H9 (cell line): ENCODE measurements at regions not wholly inside any gene's neighbourhood (a gene's known extent, or its start where the extent isn't known, plus 50 kb on each side); places are given as distances from the start of the nearest gene placed in this dataset.

Experiments
- DNase-seq: peaks from one replicate; pipeline ENCODE4 v3.0.0-alpha.2; 2017
- H2AFZ ChIP-seq: one replicate; pipeline ENCODE4 v1.6.1; 2013; ENCODE audit warnings: mild to moderate bottlenecking, low read length, control low read depth, moderate library complexity
- H2AK5ac ChIP-seq: 2 replicates; pipeline ENCODE4 v1.6.1; 2013; ENCODE audit warnings: low read length, control low read depth, mixed read lengths; ENCODE audit not compliant: insufficient read length
- H2BK120ac ChIP-seq: one replicate; pipeline ENCODE4 v1.6.1; 2013; ENCODE audit warnings: low read depth, mild to moderate bottlenecking, low read length, control low read depth, inconsistent platforms; ENCODE audit not compliant: poor library complexity, severe bottlenecking
- H2BK12ac ChIP-seq: 2 replicates; pipeline ENCODE4 v1.6.1; 2013; ENCODE audit warnings: low read length, control low read depth, mixed read lengths, low read depth; ENCODE audit not compliant: insufficient read length
- H2BK15ac ChIP-seq: 2 replicates; pipeline ENCODE4 v1.6.1; 2013; ENCODE audit warnings: low read depth, low read length, control low read depth
- H2BK20ac ChIP-seq: one replicate; pipeline ENCODE4 v1.6.1; 2013; ENCODE audit warnings: low read depth, mild to moderate bottlenecking, low read length, control low read depth, inconsistent platforms; ENCODE audit not compliant: poor library complexity, severe bottlenecking
- H2BK5ac ChIP-seq: 2 replicates; pipeline ENCODE4 v1.6.1; 2013; ENCODE audit warnings: low read length, control low read depth, mixed read lengths; ENCODE audit not compliant: insufficient read length
- H3K14ac ChIP-seq: 2 replicates; pipeline ENCODE4 v1.6.1; 2013; ENCODE audit warnings: low read length, control low read depth; ENCODE audit not compliant: insufficient read depth
- H3K18ac ChIP-seq: 2 replicates; pipeline ENCODE4 v1.6.1; 2013; ENCODE audit warnings: low read depth, mild to moderate bottlenecking, mixed read lengths, low read length, control low read depth; ENCODE audit not compliant: insufficient read length
- H3K23ac ChIP-seq: 2 replicates; pipeline ENCODE4 v1.6.1; 2013; ENCODE audit warnings: low read length, control low read depth, mixed read lengths, low read depth; ENCODE audit not compliant: insufficient read length
- H3K23me2 ChIP-seq: 2 replicates; pipeline ENCODE4 v1.6.1; 2013; ENCODE audit warnings: low read depth, mild to moderate bottlenecking, mixed read lengths, low read length, control low read depth; ENCODE audit not compliant: insufficient read length, poor library complexity, severe bottlenecking
- H3K27ac ChIP-seq: 2 replicates; pipeline ENCODE4 v1.5.1; 2013; ENCODE audit warnings: low read length, control low read depth, mixed read lengths, low read depth; ENCODE audit not compliant: insufficient read length
- H3K27me3 ChIP-seq: 2 replicates; pipeline ENCODE4 v1.6.1; 2013; ENCODE audit warnings: low read length, control low read depth, inconsistent platforms; ENCODE audit not compliant: insufficient read depth
- H3K4ac ChIP-seq: 2 replicates; pipeline ENCODE4 v1.6.1; 2013; ENCODE audit warnings: low read depth, mild to moderate bottlenecking, control low read depth, inconsistent platforms, low read length, moderate library complexity
- H3K4me1 ChIP-seq: 2 replicates; pipeline ENCODE4 v1.6.1; 2013; ENCODE audit warnings: low read length, control low read depth, inconsistent platforms; ENCODE audit not compliant: insufficient read depth
- H3K4me2 ChIP-seq: 2 replicates; pipeline ENCODE4 v1.6.1; 2013; ENCODE audit warnings: low read length, control low read depth, mixed read lengths; ENCODE audit not compliant: insufficient read length, insufficient read depth
- H3K56ac ChIP-seq: 2 replicates; pipeline ENCODE4 v1.6.1; 2013; ENCODE audit warnings: low read depth, mild to moderate bottlenecking, mixed read lengths, low read length, control low read depth; ENCODE audit not compliant: insufficient read length
- H3K79me1 ChIP-seq: 2 replicates; pipeline ENCODE4 v1.6.1; 2013; ENCODE audit warnings: low read depth, mild to moderate bottlenecking, moderate library complexity, low read length, control low read depth, inconsistent platforms; ENCODE audit not compliant: insufficient read depth, poor library complexity, severe bottlenecking
- H3K79me2 ChIP-seq: 2 replicates; pipeline ENCODE4 v1.6.1; 2013; ENCODE audit warnings: low read length, control low read depth, inconsistent platforms; ENCODE audit not compliant: insufficient read depth
- H3K9ac ChIP-seq: 2 replicates; pipeline ENCODE4 v1.6.1; 2013; ENCODE audit warnings: low read length, control low read depth, mixed read lengths; ENCODE audit not compliant: insufficient read length; ENCODE audit errors: extremely low read depth
- H3K9me3 ChIP-seq: one replicate; pipeline ENCODE4 v1.6.1; 2013; ENCODE audit warnings: low read depth, low read length, inconsistent platforms; ENCODE audit not compliant: control insufficient read depth
- H3T11ph ChIP-seq: one replicate; pipeline ENCODE4 v1.6.1; 2013; ENCODE audit warnings: mild to moderate bottlenecking, low read length, control low read depth, inconsistent platforms
- H4K20me1 ChIP-seq: one replicate; pipeline ENCODE4 v1.6.1; 2013; ENCODE audit not compliant: control insufficient read depth, insufficient read length, insufficient read depth
- H4K5ac ChIP-seq: 2 replicates; pipeline ENCODE4 v1.6.1; 2013; ENCODE audit warnings: low read depth, mild to moderate bottlenecking, mixed read lengths, low read length, control low read depth; ENCODE audit not compliant: insufficient read length
- H4K8ac ChIP-seq: replicated peaks from 2 replicates; pipeline ENCODE4 v1.6.1; 2013; ENCODE audit warnings: low read length, control low read depth, mixed read lengths, low read depth; ENCODE audit not compliant: insufficient read length
- H4K91ac ChIP-seq: 2 replicates; pipeline ENCODE4 v1.6.1; 2013; ENCODE audit warnings: low read depth, mild to moderate bottlenecking, moderate library complexity, mixed read lengths, low read length, control low read depth; ENCODE audit not compliant: insufficient read length
- H3K27ac Mint-ChIP-seq, 3 experiments: 2 replicates in 2 of 3; 3 replicates in 1 of 3; pipeline ENCODE4 v1.8.0; 2020 to 2021; ENCODE audit warnings: mixed read lengths in 3 of 3, mild to moderate bottlenecking in 1 of 3, moderate library complexity in 1 of 3
- H3K27me3 Mint-ChIP-seq: 2 replicates; pipeline ENCODE4 v1.8.0; 2021; ENCODE audit warnings: low read depth, mild to moderate bottlenecking, moderate library complexity, mixed read lengths
- H3K36me3 Mint-ChIP-seq, 3 experiments: 2 replicates in 2 of 3; 3 replicates in 1 of 3; pipeline ENCODE4 v1.8.0; 2020 to 2021; ENCODE audit warnings: low read depth in 3 of 3, mixed read lengths in 3 of 3; ENCODE audit not compliant: insufficient read depth in 1 of 3
- H3K4me1 Mint-ChIP-seq, 2 experiments: 2 replicates each; pipeline ENCODE4 v1.8.0; 2020; ENCODE audit warnings: mixed read lengths in 2 of 2
- H3K4me3 Mint-ChIP-seq, 2 experiments: 2 replicates in 1 of 2; 3 replicates in 1 of 2; pipeline ENCODE4 v1.8.0; 2020 to 2021; ENCODE audit warnings: mild to moderate bottlenecking in 2 of 2, mixed read lengths in 2 of 2, moderate library complexity in 1 of 2
- H3K9me3 Mint-ChIP-seq, 2 experiments: 2 replicates in 1 of 2; 3 replicates in 1 of 2; pipeline ENCODE4 v1.8.0; 2020; ENCODE audit warnings: mild to moderate bottlenecking in 2 of 2, mixed read lengths in 2 of 2, moderate library complexity in 1 of 2
- CTCF ChIP-seq: fragments of 200-600 bp; sonication (generic); conservative IDR thresholded peaks from 3 replicates; pipeline ENCODE4 v1.8.0; 2021; ENCODE audit warnings: antibody characterized with exemption, mild to moderate bottlenecking
- WGBS: extraction: QIAGEN DNeasy Blood & Tissue Kit; methylation state at CpG from one replicate; pipeline ENCODE4 v1.1.7; 2013; ENCODE audit warnings: missing lambda C conversion rate, low lambda C conversion rate, mixed read lengths; ENCODE audit not compliant: insufficient read length; ENCODE audit errors: extremely low coverage; 5-methylcytosine and 5-hydroxymethylcytosine counted together

GRCh38 chr1:208533746-208534598 lies 289.8 kb upstream of the PLXNA2 start:
- no peak overlapping the region for H4K91ac ChIP-seq
- H2BK5ac ChIP-seq = no peak overlapping the region
- Mint-ChIP-seq H3K36me3 (no peaks in the 10 kb centered on the region), H3K27me3 (no peaks in the 10 kb centered on the region; the same call in 1 of the 2 replicates), H3K4me3 (no peak overlapping the region), H3K27ac (no peak overlapping the region), H3K9me3 (no peaks in the 10 kb centered on the region), H3K4me1 (peaks cover 43% of the 10 kb centered on the region in 2 experiments)
- H3T11ph ChIP-seq = no peak overlapping the region
- H3K4me1 ChIP-seq = peaks cover 9% of the 10 kb centered on the region; the same call in 1 of the 2 replicates
- no peak overlapping the region for H3K18ac ChIP-seq
- no peak overlapping the region for H4K8ac ChIP-seq
- no peak overlapping the region for H2BK20ac ChIP-seq
- H2AFZ ChIP-seq = no peak overlapping the region
- H3K27ac ChIP-seq = no peak overlapping the region
- H2BK12ac ChIP-seq = no peak overlapping the region
- no peaks in the 10 kb centered on the region for H3K79me1 ChIP-seq
- H3K27me3 ChIP-seq = no peaks in the 10 kb centered on the region
- H3K14ac ChIP-seq = no peak overlapping the region; the same call in 1 of the 2 replicates
- no peak overlapping the region for H3K4me2 ChIP-seq
- no CpG with 5 or more reads among the region's 7 CpGs for WGBS
- no peaks in the 10 kb centered on the region for H4K20me1 ChIP-seq
- H3K56ac ChIP-seq = no peak overlapping the region
- H2AK5ac ChIP-seq = no peak overlapping the region
- no peak overlapping the region for H4K5ac ChIP-seq
- TF ChIP-seq CTCF = no peak
- no peak for DNase-seq
- no peaks in the 10 kb centered on the region for H3K9me3 ChIP-seq
- no peak overlapping the region for H3K23ac ChIP-seq
- H2BK120ac ChIP-seq = no peak overlapping the region
- H3K4ac ChIP-seq = no peak overlapping the region
- no peaks in the 10 kb centered on the region for H3K23me2 ChIP-seq
- H3K79me2 ChIP-seq = no peaks in the 10 kb centered on the region
- no peak overlapping the region for H3K9ac ChIP-seq
- no peak overlapping the region for H2BK15ac ChIP-seq
